ENCODE measurements at regions not wholly inside any gene's neighbourhood (a gene's known extent, or its start where the extent isn't known, plus 50 kb on each side); places are given as distances from the start of the nearest gene placed in this dataset.

DNA sequence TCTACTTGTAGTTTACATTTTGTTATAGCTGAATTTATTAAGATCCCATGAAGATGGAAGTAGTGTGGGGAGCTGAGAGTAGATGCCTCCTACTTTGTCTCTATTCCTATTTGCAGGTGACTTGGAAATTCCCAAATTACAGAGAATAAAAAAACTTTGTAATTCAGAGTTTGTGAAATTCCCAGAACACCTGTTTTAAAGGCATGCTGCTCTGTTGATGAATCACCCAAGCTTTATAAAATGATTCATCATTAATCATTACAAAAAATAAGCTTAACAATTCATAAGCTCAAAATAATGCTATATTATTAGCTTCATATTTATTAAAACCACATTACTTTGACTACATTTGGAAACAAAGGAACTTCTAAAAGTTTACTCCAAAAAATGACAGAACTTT lies 856.3 kb downstream of the RPA4 start:
- Mint-ChIP-seq H3K4me1 (ENCODE audit: low read depth, unreplicated experiment) (no peaks in the 10 kb centered on the region), H3K27ac (ENCODE audit: unreplicated experiment) (no peak overlapping the region), H3K27me3 (ENCODE audit: unreplicated experiment) (no peaks in the 10 kb centered on the region), H3K4me3 (ENCODE audit: unreplicated experiment) (no peak overlapping the region), H3K36me3 (ENCODE audit: unreplicated experiment) (peaks cover 6% of the 10 kb centered on the region), H3K9me3 (ENCODE audit: unreplicated experiment) (no peaks in the 10 kb centered on the region)
- TF ChIP-seq, protein P1, sequence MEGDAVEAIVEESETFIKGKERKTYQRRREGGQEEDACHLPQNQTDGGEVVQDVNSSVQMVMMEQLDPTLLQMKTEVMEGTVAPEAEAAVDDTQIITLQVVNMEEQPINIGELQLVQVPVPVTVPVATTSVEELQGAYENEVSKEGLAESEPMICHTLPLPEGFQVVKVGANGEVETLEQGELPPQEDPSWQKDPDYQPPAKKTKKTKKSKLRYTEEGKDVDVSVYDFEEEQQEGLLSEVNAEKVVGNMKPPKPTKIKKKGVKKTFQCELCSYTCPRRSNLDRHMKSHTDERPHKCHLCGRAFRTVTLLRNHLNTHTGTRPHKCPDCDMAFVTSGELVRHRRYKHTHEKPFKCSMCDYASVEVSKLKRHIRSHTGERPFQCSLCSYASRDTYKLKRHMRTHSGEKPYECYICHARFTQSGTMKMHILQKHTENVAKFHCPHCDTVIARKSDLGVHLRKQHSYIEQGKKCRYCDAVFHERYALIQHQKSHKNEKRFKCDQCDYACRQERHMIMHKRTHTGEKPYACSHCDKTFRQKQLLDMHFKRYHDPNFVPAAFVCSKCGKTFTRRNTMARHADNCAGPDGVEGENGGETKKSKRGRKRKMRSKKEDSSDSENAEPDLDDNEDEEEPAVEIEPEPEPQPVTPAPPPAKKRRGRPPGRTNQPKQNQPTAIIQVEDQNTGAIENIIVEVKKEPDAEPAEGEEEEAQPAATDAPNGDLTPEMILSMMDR (IDR thresholded peaks at IDR 0.05; ENCODE audit: partially characterized antibody, unreplicated experiment), result no peak
- no peak for DNase-seq

DNA sequence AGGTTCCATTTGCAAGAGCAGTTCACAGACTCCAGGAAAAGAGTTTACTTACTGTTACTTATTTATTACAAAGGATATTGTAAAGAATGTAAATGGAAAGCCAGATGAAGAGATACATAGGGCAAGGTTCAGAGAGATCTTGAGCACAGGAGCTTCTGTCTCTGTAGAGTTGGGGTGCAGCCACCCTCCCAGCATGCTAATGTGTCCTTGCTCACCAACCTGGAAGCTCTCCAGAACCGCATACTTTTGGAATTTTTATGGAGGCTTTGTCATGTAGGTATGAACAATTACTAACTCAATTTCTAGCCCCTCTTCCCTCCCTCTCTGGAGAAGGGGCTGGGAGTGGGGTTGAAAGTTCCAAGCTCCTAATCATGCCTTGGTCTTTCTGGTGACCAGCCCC lies 857.2 kb downstream of the RPA4 start:
- no peak for DNase-seq
- no peaks in the 10 kb centered on the region for H3K4me1 Mint-ChIP-seq (ENCODE audit: low read depth, unreplicated experiment)
- TF ChIP-seq, protein P1 (IDR thresholded peaks at IDR 0.05; ENCODE audit: partially characterized antibody, unreplicated experiment), result no peak
- H3K9me3 Mint-ChIP-seq (ENCODE audit: unreplicated experiment), result no peaks in the 10 kb centered on the region
- H3K27me3 Mint-ChIP-seq (ENCODE audit: unreplicated experiment), result no peaks in the 10 kb centered on the region
- H3K36me3 Mint-ChIP-seq (ENCODE audit: unreplicated experiment), result peaks cover 6% of the 10 kb centered on the region
- no peak overlapping the region for H3K27ac Mint-ChIP-seq (ENCODE audit: unreplicated experiment)
- H3K4me3 Mint-ChIP-seq (ENCODE audit: unreplicated experiment), result no peak overlapping the region

DNA sequence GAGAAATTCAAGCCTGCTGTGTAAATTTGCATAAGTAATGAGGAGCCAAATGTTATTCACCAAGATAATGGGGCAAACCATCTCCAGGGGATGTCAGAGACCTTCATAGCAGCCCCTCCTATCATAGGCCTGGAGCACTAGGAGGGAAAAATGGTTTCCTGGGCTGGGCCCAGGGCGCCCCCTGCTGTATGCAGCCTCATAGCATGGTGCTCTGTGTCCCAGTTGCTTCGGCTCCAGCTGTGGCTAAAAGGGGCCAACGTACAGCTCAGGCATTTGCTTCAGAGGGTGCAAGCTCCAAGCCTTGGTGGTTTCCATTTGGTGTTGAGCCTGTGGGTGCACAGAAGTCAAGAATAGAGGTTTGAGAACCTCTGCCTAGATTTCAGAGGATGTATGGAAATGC lies 859.3 kb downstream of the RPA4 start:
- DNase-seq, result no peak
- no peak overlapping the region for H3K27ac Mint-ChIP-seq (ENCODE audit: unreplicated experiment)

DNA sequence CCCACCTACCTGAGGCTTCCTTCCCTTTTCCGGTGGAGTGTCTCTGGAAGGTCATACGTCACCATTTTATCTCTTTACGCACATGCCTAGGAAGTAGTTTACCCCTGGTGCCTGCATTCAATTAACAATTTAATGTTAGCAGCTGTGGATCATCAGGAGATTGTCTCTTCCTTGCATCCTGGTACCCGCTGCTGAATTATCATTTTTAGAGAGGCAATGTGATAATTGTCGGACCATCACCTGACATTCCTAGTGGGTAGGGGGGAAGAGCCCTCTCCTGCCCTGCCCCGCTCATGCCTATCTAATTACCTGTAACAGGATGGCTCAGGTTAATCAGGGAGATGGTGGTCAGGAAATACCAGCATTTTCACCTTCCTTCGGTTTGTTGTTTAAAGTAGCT lies 863.6 kb downstream of the RPA4 start:
- Mint-ChIP-seq H3K4me1 (ENCODE audit: low read depth, unreplicated experiment) (no peaks in the 10 kb centered on the region), H3K36me3 (ENCODE audit: unreplicated experiment) (peaks cover 4% of the 10 kb centered on the region)
- no peak for DNase-seq

More for the DNA sequence above, 859.3 kb downstream of the RPA4 start:
- TF ChIP-seq, protein P1 (IDR thresholded peaks at IDR 0.05; ENCODE audit: partially characterized antibody, unreplicated experiment), result no peak
- Mint-ChIP-seq H3K4me3 (ENCODE audit: unreplicated experiment) (no peak overlapping the region), H3K36me3 (ENCODE audit: unreplicated experiment) (peaks cover 6% of the 10 kb centered on the region), H3K9me3 (ENCODE audit: unreplicated experiment) (no peaks in the 10 kb centered on the region), H3K27me3 (ENCODE audit: unreplicated experiment) (no peaks in the 10 kb centered on the region), H3K4me1 (ENCODE audit: low read depth, unreplicated experiment) (no peaks in the 10 kb centered on the region)

DNA sequence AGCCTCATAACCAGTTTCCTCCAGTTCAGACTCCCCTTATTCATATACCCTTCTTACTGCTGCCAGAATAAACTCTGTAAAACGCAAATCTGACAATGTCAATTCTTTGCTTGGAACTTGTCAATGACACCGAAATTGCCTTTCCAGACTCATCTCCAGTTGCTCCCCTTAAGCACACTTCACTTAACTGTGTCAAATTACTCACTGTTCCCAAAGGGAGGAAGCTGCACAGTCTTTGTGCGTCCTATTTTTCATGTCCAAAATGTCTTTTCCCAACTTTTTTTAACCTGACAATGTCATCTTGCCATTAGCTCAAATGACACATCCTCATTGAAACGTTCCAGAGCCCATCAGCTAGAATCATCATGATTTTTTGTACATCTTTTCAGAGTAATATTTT lies 867.3 kb downstream of the RPA4 start:
- Mint-ChIP-seq H3K27ac (ENCODE audit: unreplicated experiment) (no peak overlapping the region), H3K27me3 (ENCODE audit: unreplicated experiment) (no peaks in the 10 kb centered on the region), H3K4me3 (ENCODE audit: unreplicated experiment) (no peak overlapping the region), H3K36me3 (ENCODE audit: unreplicated experiment) (no peaks in the 10 kb centered on the region), H3K4me1 (ENCODE audit: low read depth, unreplicated experiment) (no peaks in the 10 kb centered on the region), H3K9me3 (ENCODE audit: unreplicated experiment) (no peaks in the 10 kb centered on the region)
- TF ChIP-seq, protein P1 (IDR thresholded peaks at IDR 0.05; ENCODE audit: partially characterized antibody, unreplicated experiment), result no peak
- DNase-seq, result no peak

More for the DNA sequence above, 863.6 kb downstream of the RPA4 start:
- TF ChIP-seq, protein P1 (IDR thresholded peaks at IDR 0.05; ENCODE audit: partially characterized antibody, unreplicated experiment), result no peak
- Mint-ChIP-seq H3K9me3 (ENCODE audit: unreplicated experiment) (no peaks in the 10 kb centered on the region), H3K27me3 (ENCODE audit: unreplicated experiment) (no peaks in the 10 kb centered on the region), H3K27ac (ENCODE audit: unreplicated experiment) (no peak overlapping the region), H3K4me3 (ENCODE audit: unreplicated experiment) (no peak overlapping the region)

Data from glutamatergic neuron (in vitro differentiated cells).